ENCODE measurements at regions not wholly inside any gene's neighbourhood (a gene's known extent, or its start where the extent isn't known, plus 50 kb on each side); places are given as distances from the start of the nearest gene placed in this dataset.

GRCh38 chr3:159250961-159251360 lies 449.1 kb downstream of the MFSD1 start:
- TF ChIP-seq POLR2A (IDR thresholded peaks at IDR 0.05; ENCODE audit: extremely low read depth, insufficient read length) = no peak
- no peak for TF ChIP-seq CTCF (IDR thresholded peaks at IDR 0.05; ENCODE audit: low read depth, low read length)
- TF ChIP-seq MAX (IDR thresholded peaks at IDR 0.05; ENCODE audit: low read depth, low read length) = no peak
- TF ChIP-seq MYC (IDR thresholded peaks at IDR 0.05; ENCODE audit: low read depth, low read length) = no peak

Measured in NB4 (cell line).